Right lung (tissue), 2 donors: ENCODE measurements at regions not wholly inside any gene's neighbourhood (a gene's known extent, or its start where the extent isn't known, plus 50 kb on each side); places are given as distances from the start of the nearest gene placed in this dataset.
A peak's percentile ranks its signal among the peaks of the same experiment; 100 is the strongest.

Experiments used
- DNase-seq, 2 donors: peaks; one replicate each; pipeline ENCODE4 v3.0.0-alpha.2; 2013

DNA sequence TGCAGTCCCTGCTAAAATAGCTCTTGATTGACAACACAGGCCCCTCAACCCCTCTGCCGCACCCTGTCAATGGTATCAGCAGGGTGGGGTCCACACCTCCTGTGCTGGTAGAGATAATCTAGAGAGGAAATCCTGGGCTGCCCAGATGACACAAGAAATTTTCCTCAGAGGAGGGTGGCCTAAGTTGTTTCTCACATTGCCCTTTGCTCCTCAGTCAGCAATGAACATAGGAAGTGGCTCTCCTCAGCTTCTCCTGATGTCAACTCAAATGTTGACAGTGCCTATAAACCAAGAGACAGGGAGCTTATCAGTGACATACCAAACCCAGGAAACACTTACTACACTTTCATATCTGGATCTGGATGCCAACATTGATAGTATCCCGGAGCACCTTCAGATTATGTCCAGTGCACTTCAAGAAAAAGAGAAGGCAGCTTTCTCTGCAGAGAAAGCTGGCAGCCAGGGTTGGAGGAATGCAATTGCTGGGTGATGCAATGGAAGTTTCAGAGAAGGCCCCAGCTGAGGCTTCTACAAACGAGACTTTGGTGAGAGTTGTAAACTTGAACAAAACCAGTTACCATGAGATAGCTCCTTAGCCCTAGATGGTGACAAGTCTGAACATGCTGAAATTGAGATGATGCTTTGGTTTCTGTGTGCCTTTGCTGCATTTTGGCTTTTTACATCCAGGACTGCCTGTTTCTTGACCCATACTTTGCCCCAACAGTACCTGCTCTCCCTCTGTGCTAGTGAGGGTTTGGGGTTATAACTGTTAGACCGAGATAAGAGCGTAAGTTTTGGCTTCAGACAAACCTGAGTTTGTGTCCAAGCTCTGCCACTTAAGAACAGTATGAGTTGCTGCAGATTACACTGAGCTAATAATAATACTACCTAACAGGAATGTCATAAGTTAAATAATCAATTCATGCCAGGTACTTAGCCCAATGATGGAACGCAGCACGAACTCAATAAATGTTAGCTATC, 183.5 kb downstream of the NUAK1 start:
- no peak for DNase-seq

DNA sequence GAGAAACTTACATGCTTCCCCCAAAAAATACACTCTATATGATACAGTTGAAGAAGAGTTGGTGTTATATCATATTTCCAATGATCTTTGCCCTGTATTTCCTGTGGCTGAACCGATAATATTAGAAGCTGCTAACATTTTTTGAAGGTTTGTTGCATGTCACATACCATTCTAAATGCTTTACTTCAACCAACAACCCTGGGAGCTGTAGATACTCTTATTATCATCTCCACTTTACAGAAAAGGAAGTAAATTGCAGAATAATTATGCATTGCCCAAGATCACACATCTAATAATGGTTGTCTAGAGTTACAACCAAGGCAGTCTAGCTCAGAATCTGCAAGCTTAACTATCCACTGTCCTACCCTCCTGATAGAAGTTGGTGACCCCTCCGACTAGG, 182.8 kb downstream of the NUAK1 start:
- DNase-seq: no peak

DNA sequence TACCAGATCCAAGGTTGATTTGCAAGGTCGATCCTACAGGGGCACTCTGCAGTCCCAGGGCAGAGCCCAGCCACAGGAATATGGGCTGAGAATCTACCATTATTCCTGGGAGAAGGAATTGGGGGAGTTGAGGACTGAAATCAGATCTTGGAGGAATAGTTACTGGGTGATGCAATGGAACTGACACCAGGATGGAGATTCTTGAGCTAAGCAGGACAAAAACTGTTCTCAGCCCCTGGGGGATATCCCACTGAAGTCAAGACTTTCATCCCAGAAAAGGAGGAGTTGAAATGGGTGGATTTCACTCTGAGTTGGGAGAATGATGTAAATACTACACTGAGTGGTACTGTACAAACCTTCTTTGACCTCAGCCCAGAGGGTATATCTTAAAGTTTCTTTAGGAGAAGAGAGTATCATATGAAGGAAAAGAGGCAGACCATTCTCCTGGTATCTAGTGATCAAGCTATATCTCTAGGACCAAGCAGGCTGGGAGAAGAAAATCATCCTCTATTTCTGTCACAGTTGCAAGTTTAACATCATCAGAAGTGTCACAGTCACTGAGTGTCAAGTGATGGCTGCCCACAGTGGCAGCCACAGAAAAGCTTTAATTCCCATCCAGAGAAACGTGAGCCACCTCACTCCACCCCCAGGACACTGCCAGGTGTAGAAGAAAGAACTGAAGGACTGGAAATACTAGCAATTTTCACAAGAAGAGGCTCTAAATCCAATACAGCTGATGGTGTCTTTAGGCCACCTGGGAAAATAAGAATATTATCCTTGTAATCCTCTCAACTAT, 181.9 kb downstream of the NUAK1 start:
- DNase-seq: no peak

DNA sequence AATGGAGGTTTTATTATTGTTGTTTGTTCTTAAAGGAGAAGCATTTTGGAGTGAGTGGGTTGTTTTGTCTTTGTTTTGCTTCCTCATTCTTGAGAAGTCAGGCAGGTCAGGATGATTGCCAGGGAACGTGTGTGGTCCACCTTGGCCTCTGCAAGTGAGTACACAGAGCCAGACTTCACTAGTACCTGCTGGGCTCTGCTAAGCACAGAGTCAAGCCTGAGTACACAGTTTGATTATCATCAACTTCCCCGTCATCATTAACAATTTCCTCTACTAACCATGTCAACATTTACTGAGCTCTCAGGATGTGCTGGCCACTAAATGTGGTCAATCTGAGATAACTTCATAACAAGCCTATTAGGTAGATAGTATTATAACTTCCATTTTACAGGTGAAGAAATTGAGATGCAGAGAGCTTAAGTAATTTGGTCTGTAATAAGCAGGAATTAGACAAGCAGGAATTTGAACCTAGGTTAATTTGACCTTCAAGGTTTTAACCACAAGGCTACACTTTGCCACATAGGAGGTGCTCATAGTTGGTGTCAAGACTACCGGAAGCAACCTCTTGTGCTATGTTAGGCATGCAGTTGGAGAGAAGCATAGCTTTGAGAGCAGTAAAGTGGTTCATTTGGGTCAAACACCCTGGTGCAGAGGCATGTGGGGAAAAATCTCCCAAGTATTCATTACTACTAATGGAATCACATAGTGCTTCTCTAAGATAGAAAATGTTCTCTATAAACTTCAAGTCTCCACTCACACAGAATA, 178.3 kb downstream of the NUAK1 start:
- no peak for DNase-seq

DNA sequence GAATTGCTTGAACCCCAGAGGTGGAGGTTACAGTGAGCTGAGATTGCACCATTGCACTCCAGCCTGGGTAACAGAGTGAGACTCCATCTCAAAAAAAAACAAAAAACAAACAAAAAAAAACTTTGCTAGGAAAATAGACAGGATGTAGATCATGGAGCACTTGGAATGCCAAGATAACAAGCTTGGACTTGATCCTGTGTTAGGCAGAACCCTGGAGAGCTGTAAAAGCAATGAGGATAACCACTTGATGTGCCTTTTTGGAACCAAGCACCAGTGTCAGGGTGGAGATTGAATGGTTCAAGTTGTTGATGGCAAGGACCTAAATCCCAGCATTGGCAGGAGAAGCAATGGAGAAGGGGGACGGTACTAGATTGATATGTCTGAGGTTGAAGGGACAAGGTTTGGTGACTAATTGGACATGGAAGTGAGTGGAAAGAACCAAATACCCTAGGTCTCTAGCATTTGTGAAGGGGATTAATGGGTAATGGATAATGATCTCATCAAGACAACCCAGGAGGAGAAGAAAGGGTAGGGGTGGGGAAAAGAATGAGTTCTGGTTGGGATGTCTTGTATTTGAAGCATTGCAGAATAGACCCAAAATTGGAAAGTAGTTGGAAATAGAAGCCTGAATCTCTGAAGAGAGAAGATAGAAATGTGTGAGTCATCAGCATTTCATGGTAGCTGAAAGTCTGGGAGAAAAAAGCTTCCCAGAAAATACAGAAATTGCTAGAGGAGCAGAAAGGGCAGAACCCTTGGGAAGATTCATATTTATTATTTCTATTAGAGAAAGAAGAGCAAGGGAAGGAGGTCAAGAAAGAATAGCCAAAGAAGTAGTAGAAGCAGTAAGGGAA, 176.7 kb downstream of the NUAK1 start:
- no peak for DNase-seq

DNA sequence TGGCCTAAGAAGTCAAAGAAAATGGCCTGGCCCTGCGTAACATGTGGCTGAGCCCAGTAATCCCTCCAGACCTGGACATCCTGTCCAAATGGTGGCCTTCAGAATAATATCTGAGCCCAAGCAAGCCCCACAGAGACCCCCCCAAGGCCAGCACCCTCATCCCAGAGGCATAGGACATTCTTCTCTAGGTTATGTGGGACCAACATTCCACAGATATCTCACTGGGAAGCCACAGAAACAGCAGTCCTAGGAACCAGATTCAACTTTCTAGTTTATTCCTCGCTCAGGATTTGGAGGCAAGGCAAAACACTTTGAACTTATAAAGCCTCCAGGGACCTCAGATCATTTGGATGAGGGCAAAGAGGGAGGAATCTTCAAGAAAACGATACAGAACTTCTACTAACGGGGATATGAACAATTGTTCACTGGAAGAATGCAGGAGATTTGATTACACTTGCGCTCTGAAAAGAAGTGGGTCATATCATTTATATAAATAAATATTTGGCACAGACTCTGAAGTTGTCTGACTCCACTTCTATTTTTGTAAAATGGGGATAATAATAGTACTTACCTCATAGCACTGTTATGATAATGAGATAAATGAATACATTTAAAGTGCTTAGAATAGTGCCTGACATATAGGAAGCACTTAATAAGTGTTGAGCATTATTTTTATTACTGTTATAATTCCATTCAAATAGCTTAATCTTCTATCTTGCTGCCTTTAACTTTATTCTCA, 171.5 kb downstream of the NUAK1 start:
- DNase-seq: no peak

DNA sequence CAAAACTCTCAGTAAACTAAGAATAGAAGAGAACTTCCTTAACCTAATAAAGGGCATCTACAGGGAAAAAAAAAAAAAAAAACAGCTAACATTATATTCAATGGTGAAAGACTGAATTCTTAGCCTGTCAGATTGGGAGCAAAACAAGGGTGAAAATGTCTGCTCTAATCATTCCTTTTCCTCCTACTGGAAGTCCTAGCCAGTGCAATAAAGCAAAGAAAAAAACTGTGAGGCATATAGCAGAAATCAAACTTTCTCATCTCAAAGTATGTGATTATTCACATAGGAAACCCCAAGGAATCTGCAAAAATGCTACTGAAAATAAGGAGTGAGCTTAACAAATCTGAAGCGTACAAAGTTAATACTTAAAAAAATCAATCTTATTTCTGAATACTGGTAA, 170.7 kb downstream of the NUAK1 start:
- DNase-seq: no peak

DNA sequence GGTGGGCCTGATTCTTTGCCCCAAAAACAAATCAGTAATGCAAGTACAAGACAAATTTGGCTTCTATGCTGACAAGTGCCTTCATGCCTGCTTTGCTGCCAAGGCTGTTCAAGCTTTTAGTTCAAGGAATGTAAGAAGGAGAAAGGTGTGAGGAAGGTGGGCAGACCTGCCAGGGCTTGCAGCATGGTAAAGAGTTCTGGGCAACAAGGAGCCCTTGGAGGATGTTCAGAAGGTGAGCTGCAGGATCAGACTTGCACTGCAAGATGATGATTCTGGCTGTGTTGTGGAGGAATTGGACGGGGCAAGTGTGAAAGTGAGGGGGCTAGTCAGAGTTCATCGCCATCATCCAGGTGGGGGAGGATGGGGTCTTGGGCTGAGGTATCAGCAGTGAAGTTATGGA, 167.9 kb downstream of the NUAK1 start:
- DNase-seq: no peak

DNA sequence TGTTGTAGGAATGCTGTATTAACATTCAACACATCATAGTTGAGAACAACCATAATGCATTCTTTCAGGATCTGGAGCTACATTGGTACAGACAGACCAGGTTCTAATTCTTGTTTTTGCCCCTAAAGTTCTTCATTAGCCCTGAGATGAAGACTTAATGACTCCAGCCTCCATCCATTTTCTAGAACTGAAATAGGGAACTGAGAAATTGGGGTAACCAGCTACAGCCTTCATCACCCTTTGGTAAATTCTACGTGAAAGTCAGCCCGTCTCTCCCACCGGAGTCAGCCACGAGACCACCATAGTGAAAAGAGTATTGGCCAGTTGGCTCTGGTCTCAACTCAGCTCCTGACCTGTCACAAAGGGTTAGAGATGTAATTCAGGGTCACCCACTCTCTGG, 164.0 kb downstream of the NUAK1 start:
- no peak for DNase-seq

DNA sequence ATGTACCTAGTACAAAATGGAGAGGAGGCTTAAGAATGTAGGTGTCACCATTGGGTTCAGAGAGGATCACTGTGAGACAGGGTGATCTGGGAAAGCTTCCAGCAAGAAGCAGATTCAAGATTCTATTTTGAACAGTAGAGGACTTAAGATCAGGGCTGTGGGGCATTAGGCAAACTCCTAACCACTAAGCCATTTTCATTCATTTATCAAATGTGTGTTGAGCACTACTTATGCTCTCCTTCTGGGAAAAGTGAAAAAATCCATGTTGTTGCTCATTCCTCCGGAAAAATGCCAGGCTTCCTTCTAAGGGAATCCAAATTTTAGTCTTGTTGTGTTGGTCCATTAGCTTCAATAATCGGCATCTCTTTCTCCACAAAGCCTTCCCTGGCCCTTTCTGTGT, 163.4 kb downstream of the NUAK1 start:
- DNase-seq: no peak

DNA sequence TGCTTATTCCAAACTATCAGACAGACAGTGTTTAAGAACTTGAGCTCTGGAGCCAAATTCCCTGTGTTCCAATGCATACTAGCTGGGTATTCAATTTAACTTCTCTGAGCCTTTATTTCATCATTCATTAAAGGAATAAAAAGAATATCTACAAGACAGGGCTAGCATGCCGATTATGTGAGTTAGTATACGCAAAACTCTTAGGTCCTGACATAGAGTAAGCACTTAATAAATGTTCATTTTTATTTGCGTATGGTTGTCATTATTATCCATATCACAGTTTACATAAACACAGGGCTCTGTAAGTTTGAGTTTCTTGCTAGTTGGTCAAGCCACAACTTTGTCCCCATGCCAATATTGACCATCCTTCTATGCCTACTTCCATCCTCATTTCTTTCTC, 161.5 kb downstream of the NUAK1 start:
- no peak for DNase-seq

DNA sequence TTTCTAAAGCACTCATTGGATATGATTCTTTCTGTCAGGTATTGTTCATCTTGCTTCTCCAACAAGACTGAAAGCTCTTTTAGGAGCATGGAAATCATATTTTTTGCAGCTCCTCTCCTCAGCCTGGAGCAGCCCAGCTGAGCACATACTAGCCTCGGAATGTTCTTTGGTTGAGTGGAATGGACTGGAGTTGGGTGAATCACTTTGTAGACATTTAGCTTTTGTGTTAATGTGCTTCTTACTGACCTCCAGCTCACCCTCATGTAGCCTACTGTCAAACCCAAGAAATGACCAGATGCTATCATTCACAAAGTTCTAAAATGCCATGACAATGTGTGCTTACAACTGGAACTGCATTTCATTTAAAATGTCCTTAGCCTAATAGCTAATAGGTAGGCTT, 161.1 kb downstream of the NUAK1 start:
- DNase-seq: no peak

DNA sequence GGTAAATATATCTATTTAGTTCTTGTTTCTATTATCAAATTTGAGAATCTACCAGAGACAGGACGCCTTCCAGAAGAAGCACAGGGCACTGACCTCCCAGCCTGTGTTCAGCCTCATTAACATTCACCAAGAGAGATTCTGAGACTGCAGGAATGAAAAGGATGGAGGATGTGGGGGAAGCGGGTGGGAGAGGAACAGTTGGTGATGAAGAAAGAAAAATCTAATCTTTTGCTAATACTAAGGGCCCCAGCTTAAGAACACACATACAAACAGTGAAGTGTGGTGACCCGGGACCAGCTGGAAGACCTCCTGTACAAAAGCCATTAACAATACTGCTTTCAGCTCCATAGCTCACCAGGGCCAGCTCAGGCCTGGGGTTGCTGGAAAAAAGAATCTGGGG, 160.5 kb downstream of the NUAK1 start:
- DNase-seq: no peak

DNA sequence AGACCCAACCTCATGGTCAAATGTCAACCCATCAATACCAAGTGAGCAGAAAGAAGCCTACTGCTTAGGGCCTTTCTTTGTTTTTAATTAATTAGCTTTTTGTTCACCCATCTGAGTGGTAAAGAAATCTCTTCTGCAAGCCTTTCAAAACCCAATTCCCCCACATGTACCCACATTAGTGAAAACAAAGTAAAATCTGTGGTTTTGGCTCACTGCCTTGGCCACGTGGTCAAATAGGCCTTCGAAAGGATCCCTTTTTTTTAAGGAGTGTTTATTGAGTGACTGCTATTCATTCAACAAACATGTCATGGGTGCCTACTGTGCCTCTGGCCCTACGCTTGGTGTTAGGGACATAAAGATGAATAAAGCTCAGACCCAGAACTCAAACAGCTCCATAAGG, 160.1 kb downstream of the NUAK1 start:
- no peak for DNase-seq

DNA sequence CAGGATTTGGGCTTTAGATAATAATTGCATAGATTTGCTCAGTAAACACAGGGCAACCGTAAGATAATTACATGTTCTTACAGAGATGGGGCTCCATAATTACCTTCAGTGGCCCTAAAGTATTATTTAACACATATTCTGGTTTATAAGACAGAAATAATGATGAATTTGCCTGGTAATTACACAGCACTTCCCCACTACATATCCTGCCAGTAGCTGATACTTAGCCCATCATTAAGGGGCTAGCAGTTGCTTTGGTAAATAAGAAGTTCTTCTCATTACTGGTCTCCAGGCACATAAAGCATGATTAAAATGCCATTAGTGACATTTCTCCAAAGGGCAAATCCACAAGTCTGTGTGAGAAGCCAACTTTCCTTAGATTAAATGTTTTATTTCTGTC, 158.7 kb downstream of the NUAK1 start:
- no peak for DNase-seq

DNA sequence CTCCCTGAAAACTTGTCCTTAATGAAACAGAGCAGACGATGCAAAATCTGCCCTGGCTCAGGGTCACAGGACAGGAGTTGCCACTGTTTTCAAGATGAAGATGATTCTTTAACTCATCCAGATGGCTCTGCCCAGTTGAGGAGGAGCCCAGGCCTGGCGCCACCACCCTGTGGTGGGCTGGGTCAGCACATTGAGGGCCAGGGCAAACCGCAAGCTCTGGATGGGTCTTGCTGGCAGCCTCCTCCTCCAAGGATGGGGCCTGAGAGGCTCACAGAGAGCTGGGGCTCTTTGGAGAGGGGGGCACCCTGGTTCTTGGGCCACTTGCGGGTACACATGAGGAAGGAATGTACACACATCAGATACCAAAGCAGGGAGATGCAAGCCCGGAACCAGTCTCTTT, 158.2 kb downstream of the NUAK1 start:
- DNase-seq: no peak

DNA sequence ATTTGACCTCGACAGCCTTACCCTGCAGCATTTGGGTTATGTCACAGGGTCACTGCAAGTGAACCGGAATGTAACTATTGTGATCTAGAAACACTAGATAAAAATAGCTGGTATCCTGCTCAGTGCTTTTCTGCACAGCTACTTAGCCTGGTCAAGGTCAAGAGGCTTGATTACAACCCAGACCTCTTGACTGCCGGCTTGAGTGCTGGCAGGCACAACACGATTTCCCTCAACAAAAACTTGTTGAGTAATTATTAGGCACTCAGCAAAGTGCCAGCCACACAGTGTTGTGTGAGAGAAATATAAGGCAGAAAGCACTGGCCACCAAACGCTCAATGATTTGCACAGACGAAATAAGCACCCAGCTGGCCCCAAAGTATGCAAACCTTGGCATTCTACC, 156.7 kb downstream of the NUAK1 start:
- peak in 1 of 2 donors; percentile 25 for DNase-seq

DNA sequence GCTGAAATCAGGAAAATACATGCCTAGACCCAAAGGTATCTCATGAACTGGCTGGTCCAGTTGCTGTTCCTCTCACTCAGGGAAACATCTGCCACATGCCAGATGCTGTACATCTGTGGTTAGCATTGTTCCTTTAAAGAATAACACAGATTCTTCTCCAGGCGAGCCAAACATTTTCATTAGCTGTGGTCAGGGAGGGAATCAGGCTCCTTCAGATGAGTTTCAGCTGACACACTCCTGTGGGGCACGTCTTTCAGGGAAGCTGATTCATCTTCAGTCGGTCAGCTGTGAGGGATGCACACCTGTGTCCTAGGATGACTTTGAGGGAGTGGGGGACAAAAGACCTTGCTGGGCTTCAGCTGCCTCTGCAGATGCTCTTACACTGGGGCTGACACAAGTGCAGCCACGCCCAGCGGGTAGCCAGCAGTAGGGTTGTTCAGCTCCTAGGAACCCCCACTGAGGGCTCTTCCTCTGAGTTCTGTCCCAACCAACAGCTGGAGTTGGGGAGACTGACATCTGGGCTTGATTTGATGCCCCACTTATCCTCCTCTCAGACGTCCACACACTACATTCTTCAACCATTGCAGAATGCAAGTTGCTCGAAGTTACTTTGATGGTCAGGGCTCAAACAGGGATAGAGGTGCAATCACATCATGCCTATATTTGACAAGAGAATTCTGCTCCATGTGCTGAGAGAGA, 155.0 kb downstream of the NUAK1 start:
- DNase-seq: no peak

DNA sequence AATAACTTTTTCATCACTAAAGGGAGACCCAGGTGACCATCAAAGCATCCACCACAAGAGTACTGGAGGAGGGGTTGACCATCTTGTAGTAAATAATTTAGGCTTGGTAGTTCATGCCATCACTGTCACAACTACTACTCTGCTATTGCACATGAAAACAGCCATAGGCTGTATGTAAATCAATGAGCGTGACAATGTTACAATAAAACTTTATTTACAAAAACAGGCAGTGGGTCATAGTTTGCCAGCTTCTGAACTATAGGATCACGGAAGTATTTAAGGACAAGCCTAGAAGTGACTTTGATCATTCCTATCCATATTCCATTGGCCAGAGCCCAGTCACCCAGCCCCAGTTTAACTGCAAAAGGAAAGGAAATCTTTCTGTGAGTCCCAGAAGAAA, 153.4 kb downstream of the NUAK1 start:
- DNase-seq: no peak
